HG02870 (cell line): ENCODE measurements at regions not wholly inside any gene's neighbourhood (a gene's known extent, or its start where the extent isn't known, plus 50 kb on each side); places are given as distances from the start of the nearest gene placed in this dataset.

Source experiments
- ATAC-seq: cut with Tn5 transposase; IDR thresholded peaks from one replicate; pipeline ENCODE4 v1.9.1; 2021; ENCODE audit warnings: mild to moderate bottlenecking, moderate library complexity; ENCODE audit not compliant: unreplicated experiment

DNA sequence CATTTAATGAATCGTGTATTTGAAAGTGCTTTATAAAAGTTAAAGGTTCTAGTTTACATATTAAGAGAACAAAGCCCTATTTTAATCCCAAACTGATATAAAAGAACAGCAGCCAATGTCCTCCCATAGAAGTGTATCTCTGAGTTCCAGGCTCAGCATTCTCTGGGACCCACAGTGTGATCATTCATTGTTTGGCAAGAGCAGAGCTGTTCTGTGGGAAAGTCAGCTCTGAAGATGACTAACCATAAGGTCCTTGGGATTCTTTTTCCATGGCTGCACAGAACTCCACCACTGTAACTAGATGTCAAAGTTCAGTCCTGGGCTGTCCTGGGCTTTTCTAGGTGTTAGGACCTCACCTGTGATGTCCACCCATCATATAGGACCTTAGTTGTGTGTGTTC lies 157.0 kb upstream of the TLL1 start:
- ATAC-seq, result no peak

DNA sequence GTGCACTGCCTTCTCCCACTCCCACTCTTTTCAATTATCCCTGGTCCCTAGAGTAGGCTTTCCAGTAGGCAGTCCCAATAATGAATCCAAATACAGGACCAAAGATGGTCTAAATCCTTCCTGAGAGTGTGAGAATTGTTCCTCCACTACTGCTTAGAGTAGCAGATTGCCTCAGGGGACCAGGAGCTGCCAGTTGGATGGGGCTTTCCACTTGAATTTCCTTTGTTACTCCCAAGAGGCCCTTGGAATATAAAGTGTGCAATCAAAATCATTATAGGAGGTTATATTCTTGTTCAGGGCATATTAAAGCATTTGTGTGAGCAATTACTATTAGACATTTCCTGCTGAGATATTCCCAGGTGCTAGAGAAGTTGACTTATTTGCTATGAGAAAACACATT lies 156.6 kb upstream of the TLL1 start:
- ATAC-seq, result no peak

DNA sequence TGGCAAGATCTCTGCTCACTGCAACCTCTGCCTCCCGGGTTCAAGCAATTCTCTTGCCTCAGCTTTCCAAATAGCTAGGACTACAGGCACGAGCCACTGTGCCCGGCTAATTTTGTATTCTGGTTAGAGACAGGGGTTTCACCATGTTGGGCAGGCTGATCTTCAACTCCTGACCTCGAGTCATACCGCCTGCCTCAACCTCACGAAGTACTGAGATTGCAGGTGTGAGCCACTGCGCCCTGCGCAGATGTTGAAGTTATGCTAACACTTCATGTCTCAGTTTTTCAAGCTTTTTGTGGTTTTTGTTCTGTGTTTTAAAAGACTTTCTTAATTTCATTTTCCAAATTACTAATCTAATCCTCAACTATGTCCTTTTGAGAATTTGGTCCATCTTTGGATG lies 154.4 kb upstream of the TLL1 start:
- peak; percentile 61 for ATAC-seq

DNA sequence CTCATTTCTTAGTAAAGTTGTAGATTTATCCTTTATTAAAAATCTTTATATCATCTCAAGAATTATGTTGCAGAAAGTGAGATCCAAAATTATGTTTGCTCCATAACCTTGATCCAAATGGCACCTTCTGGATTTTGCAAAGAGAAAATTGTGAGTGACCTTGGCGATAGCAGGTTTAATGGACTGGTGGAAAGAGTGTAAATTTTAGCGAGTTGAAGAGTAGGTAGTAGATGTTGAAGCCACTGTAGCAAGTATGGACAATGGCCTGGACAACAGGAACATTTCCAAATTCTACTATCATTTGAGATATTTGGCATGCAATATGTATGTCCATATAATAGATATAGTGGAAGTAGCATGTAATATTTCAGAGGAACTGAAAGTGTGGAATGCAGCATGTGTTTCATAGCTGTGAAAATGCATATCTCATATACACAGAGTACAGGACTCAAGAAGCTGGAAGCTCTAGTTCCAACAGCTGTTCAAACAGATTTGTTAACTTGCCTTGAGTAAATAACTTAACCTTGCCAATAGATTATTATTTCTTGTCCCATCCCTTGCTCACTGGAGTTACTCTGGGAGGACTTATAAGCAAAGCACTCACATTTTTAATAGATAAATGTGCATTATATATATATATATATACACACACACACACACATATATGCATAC lies 152.5 kb upstream of the TLL1 start:
- ATAC-seq, result no peak

DNA sequence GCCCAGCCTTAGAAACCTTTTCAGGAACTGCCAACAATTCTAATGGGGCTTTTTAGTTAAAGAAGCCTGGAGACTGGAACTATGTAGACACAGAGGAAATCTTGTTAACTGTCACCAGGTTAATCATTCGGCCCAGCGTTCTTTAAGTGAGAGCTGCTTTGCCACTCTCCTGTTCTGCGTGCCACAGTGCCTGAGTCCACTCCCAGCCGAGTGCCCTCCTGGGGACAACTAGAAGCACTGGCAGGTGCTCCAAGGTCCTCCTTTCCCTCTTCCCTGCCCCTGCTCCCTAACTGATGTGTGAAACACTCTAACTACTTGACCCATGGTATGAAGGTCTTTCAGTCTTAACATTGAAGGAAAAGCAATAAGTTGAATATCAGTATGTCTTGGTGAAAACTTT lies 151.2 kb upstream of the TLL1 start:
- no peak for ATAC-seq

DNA sequence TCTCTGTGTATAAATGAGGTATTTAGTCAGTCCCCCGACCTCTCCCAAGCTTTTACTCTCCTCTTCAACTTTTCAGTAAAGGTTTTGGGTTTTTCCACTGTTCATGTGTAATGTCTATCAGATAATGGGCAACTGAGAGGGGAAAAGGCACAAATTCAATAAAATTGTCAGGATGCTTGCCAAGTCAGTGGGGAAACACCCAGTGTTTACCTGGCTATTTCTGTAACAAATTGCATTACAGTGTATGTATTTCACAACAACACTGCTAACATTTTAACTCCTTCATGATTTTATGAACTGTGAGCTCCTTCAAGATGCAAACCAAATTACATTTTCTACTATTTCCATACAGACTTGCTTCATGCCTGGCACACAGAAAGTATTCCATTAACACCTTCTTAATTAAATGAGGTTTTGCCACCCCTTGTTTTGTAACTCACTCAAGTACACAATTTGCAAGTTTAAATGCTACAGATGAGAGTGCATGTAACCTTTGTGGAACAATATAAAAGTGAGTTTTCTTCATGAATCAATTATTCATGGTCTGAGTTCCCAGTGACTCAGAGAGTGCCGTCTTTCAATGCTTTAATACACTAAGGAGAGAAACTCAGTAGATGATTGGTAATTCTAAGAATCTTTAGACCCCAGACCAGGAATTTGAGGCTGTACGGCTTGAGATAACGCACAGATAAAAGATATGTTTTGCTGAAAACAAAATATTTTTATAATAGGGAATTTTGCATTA lies 149.8 kb upstream of the TLL1 start:
- ATAC-seq, result no peak

DNA sequence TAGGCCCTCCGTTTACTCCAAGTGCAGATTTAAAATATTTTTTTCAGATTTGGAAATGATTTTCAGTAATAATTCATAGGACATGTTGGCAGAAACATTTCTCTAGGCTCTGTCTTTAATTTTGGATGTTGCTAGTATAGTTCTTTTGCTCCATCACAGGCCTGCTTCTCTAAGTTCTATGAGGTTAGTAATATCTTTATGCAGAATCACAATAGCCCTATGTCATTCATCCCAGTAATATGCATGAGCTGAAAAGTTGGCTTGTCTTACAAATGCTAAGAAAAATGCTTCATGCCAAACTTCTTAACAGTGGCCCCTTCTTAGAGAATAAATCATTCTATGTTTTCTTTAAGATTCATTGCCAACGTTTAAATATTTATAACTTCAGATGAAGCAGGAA lies 148.3 kb upstream of the TLL1 start:
- no peak for ATAC-seq

DNA sequence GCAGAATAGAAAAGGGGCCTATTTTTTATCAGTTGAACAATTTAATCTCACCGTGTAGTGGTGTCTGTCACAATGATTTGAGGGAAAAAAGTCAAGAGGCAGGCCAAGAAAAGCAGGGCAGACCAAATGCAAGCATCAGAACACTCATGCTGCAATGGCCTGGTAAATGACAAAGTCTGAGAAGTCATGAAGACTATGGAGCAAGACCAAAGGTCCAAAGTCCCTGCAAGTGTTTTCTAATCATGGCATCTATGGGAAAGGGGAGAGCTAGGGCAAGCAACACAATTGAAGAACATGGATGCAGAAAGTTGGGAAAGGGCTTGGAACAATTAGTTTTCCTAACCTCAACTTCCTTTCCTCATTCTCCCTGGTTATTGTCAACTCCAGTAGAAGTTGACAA lies 147.7 kb upstream of the TLL1 start:
- no peak for ATAC-seq

DNA sequence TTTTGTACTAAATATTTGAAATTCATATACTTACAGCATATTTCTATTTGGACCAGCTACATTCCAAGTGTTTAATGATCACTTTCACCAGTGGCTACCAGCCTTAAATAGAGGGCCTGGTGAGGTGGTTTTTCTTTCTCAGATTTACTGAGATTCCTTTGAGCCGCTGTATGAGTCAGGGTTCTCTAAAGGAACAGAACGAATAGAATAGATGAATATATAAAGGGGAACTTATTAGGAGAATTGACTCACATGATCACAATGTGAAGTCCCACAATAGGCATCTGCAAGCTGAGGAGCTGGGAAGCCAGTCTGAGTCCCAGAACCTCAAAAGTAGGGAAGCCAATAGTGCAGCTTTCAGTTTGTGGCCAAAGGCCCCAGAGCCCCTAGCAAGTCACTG lies 146.2 kb upstream of the TLL1 start:
- no peak for ATAC-seq

DNA sequence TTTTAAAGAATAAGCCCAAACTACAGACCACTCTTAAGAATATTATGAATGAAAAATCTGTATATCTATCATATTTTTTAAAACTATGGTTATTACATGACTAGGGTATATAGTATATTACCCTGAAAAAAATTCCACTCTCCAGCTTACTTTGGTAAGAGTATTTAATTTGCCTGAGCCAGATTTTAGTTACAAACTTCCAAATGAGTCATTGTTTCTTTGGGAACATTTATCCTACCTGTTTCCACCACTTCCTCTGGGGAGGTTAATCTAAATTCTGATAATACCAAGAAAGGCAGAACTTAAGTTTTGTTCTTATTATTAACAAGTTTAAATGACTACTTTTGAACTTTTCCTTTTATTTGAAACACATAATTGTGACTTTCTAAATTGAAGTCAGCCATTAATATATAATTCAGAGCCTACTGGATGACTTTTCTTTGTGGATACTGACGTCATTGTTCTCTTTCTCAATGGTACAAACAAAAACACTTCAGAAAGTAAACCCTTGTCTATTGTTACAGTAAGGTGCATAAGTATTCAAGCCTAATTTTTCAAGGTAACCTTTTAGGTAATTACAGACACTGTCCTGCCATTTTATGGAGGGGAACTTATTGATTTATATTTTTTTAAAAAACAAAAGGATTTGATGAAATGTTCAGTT lies 135.6 kb upstream of the TLL1 start:
- no peak for ATAC-seq

DNA sequence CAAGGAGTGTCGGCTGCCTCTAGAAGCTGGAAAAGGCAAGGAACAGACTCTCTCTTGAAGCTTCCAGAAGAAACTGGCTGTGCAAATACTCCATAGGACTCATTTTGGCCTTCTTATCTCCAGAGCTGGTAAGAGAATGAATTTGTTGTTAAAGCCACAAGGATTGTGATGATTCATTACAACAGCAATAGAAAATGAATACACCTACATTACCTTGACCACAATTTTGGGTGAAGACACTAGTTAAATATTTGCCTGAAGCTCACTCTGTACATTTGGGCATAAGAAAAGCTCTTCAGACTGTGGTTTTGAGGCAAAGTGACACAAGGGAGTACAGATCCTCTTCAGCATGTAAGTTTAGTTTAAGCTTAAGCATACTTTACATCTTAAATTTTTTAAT lies 134.5 kb upstream of the TLL1 start:
- ATAC-seq, result no peak

DNA sequence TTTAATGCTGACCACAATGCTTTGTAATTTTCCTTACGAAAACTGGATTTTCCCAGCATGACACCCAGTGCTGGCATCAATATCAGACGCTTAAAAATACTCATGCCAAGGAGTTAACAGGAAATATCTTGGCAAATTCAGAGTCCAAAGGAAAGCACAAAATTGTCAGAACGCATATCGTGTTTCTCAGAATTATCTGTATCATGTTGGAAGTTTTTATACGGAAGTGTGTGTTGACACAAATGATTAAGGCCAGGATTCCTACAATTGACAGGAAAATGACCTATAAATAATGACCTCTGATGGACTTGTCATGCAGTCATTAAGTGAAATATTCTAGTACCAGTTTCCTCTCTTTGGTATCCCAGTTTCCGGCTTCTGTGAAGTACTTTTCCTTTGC lies 132.1 kb upstream of the TLL1 start:
- ATAC-seq, result no peak

DNA sequence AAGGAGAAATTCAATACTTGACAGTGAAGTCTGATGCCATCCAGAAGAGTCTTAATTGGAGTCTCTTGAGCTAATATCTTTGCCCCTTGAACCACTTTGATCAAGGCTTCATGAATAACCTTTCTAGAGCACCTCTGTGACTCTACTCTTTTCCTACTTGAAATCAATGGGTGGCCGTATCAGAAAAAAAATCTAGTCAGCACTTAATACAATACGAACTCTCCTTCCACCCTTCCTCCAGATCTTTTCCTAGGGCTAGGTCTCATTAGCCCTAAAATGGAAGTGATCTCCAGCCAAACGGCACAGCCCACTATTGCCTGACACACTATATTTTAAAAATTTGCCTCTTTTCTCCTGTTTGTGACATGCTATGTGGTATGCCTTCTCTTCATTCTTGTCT lies 129.6 kb upstream of the TLL1 start:
- ATAC-seq, result no peak

DNA sequence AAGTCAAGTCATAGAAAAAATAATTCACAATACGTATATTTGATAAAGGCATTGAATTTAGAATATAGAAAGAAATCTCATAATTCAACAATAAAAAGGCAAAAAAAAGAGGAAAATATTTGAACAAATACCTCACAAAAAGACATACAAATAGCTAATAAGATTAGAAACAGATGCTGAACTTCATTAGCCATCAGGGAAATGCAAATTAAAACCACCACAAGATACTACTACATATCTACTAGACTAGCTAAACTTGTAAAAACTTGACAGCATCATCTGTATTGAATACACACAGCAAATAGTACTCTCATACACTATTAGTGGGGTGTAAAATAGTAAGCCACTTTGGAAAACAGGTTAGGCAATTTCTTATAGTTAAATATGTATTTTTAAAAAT lies 128.7 kb upstream of the TLL1 start:
- no peak for ATAC-seq

DNA sequence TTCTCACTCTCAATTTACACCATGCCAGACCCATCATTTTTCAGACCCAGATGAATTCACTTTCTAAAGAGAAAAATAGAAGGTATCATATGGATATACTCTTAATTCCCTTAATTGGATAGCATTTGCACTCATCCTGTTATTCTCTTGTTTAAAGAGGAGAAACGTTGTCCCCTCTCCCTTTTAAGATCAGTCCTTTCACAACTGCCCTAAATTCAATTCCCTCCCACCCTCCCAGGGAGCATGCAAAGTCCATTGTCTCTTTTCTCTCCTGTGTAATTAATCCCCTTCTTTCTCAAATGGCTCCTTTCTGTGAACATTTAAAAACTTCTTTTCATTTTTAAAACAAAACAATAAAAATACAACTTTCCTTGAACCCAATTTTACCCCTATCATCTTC lies 124.7 kb upstream of the TLL1 start:
- no peak for ATAC-seq

DNA sequence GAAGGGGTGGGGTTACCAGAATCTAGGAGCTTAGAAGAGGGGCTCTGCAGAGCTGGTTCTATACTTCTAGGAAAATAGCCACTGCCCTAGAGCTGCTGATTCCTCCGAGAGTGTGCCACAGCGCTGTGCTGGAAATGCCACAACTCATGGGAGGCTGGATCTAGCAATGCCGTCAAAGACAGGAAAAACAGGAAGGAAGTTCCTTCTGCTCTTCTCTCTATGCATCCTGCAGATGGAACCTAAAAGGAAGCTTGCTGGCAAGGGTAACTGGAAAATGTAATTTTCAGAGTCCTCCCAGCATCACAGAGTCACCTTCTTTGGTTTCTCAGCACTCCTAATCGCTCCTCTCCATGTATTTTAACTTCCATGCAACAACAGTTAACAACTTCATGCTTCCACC lies 121.2 kb upstream of the TLL1 start:
- ATAC-seq, result no peak

DNA sequence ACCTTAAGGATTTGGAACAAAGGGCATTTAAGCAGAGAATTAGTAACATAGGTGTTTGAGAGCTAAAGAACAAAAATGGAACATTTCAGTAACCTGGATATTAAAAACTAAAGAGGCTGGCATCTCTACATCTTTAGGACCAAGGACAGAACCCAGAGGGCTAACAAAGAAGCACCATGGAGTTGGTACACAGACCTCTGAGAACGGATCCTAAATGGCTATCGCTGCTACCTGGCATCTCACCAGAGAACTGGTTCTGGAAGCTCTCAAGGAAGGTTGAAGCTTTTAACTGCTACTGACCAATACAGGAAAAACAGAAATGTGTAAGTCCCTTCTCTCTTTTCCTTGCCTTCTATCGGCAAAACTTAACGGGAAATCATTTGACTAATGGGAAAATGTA lies 118.4 kb upstream of the TLL1 start:
- no peak for ATAC-seq

DNA sequence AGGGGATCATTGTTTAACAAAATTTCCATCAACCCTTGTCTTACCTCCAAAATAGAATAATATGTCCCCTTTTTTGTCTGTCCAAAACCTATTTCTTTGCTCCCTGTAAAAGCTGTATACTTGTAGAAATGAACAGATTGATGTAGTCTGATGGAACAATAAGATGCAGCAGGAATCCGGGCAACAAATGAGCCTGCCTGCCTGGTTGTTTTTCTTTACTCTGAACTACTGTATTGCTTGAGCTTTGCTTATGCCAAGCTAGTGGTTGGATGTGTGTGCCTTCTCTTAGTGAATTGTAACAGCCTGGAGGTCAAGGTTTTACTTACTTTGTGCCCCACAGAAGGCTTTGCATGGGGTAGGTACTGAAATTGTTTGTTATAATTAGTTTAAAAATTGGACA lies 116.2 kb upstream of the TLL1 start:
- ATAC-seq, result no peak

DNA sequence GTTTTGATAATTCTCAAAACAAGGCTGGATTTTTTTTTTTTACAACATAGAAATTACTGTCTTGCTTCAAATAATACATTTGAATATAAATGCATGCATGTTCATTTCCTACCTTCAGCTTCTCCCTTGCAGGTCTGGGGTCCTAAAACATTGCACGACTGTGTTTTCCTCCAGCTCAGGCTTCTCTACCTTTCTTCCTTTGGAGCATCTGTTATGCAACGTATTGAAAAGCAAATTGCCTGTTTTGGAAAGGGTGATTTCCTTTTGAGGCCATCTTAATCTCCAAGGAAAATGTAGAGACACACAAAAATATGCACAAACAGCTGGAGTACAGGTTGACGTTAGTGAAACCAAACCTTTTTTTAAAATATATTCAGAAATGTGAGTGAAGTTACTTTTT lies 115.6 kb upstream of the TLL1 start:
- ATAC-seq, result no peak

DNA sequence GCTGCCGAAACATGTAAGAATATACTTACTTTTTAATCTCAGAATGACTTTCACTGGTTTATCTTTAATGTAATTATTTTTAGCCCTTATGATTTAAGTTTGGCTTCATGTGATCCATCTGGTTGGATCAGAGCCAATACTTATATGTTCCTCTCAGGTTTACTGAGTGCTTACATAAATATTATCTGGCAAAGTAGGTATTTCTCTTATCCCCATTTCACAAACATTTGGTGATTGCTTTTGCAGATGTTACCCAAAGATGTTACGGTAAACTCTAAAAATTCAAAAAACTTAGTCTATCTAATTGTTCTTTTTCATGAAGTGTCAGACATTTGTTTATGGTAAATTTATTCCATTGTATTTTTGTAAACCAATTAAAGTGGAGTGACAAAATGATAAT lies 115.0 kb upstream of the TLL1 start:
- no peak for ATAC-seq

DNA sequence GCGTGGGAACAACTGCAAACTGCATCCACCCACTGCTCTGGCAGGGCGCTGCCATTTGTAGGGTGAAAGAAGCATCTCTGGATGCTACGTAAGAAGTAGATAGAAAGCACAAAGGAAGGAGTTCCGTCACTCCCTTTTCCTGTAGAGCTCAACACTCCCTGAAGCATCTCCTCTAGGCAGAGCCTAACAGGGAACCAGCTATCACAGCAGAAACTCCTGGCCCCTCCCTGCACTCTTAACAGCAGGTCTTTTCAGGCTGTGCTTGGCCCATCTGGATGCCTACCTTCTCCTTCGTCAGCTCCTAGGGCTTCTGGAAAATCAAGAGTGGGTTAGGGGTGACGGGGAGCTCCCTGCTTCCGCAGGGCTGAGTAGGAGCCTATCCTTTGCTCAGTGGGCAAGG lies 112.9 kb upstream of the TLL1 start:
- ATAC-seq, result no peak

DNA sequence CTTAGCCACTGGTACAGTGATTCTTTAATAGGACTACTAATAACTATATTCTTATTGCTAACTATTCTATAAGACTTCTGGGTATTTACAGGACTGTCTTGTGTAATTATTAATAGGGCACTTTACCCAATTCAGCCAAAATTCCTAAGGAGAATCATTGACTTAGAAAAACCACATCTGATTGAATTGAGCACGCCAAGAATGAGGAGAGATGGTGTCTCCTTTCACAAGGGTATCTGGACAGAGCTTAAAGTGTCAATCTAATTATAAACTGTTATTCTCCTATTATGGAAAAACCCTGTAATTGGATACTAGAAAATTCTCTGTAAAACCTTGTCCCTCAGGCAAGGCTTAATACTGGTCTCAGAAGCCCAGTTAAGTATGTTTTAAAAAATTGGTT lies 111.1 kb upstream of the TLL1 start:
- no peak for ATAC-seq
